CD8-positive, alpha-beta memory T cell (primary cell): ENCODE measurements at regions not wholly inside any gene's neighbourhood (a gene's known extent, or its start where the extent isn't known, plus 50 kb on each side); places are given as distances from the start of the nearest gene placed in this dataset.

Source experiments
- CTCF ChIA-PET: fragments of 350-600 bp; sonication (Branson Sonifier 250); formaldehyde crosslinking; loops from one replicate; lab custom pipeline; 2021; ENCODE audit warnings: antibody characterized with exemption; lab: Charles Lee
- POLR2A ChIA-PET: fragments of 350-600 bp; sonication (Branson Sonifier 250); formaldehyde crosslinking; loops from one replicate; lab custom pipeline; 2021; ENCODE audit warnings: antibody characterized with exemption; lab: Charles Lee
- DNase-seq, 5 donors: peaks; one replicate each; pipeline versions ENCODE4 v3.0.0 to v3.0.0-alpha.2; 2020 to 2022; ENCODE audit warnings: mixed read lengths in 1 of 5
- H3K27ac ChIP-seq: one replicate; pipeline ENCODE4 v1.7.0; 2013; ENCODE audit warnings: low read depth, mild to moderate bottlenecking, low read length, moderate library complexity
- H3K27me3 ChIP-seq: 2 replicates; pipeline ENCODE4 v1.7.0; 2013; ENCODE audit warnings: low read length, mild to moderate bottlenecking; ENCODE audit not compliant: insufficient read depth, poor library complexity, severe bottlenecking
- H3K36me3 ChIP-seq: 2 replicates; pipeline ENCODE4 v1.7.0; 2013; ENCODE audit warnings: mild to moderate bottlenecking, low read length, moderate library complexity; ENCODE audit not compliant: insufficient read depth
- H3K4me1 ChIP-seq: 2 replicates; pipeline ENCODE4 v1.7.0; 2013; ENCODE audit warnings: mild to moderate bottlenecking, low read length, moderate library complexity; ENCODE audit not compliant: insufficient read depth
- H3K4me3 ChIP-seq: 2 replicates; pipeline ENCODE4 v1.7.0; 2013; ENCODE audit warnings: mild to moderate bottlenecking, low read length
- H3K9me3 ChIP-seq: 2 replicates; pipeline ENCODE4 v1.7.0; 2013; ENCODE audit warnings: mild to moderate bottlenecking, low read length
- H3K27ac Mint-ChIP-seq, 8 donors: one replicate each; pipeline ENCODE4 v1.8.0; 2020 to 2021; ENCODE audit warnings: mixed read lengths in 8 of 8, mild to moderate bottlenecking in 6 of 8, inconsistent platforms in 3 of 8, moderate library complexity in 3 of 8
- H3K27me3 Mint-ChIP-seq, 2 donors: one replicate each; pipeline ENCODE4 v1.8.0; 2020 to 2021; ENCODE audit warnings: mixed read lengths in 2 of 2, mild to moderate bottlenecking in 1 of 2, moderate library complexity in 1 of 2
- H3K36me3 Mint-ChIP-seq, 3 donors: one replicate each; pipeline ENCODE4 v1.8.0; 2020 to 2021; ENCODE audit warnings: mixed read lengths in 3 of 3, inconsistent platforms in 1 of 3, mild to moderate bottlenecking in 1 of 3
- H3K4me1 Mint-ChIP-seq, 3 donors: one replicate each; pipeline ENCODE4 v1.8.0; 2020 to 2021; ENCODE audit warnings: mixed read lengths in 3 of 3, inconsistent platforms in 1 of 3, mild to moderate bottlenecking in 1 of 3
- H3K4me3 Mint-ChIP-seq, 7 donors: one replicate each; pipeline ENCODE4 v1.8.0; 2020 to 2021; ENCODE audit warnings: mixed read lengths in 7 of 7, mild to moderate bottlenecking in 6 of 7, moderate library complexity in 4 of 7, inconsistent platforms in 2 of 7
- H3K9me3 Mint-ChIP-seq, 5 donors: one replicate each; pipeline ENCODE4 v1.8.0; 2020 to 2022; ENCODE audit warnings: mixed read lengths in 5 of 5, mild to moderate bottlenecking in 3 of 5, moderate library complexity in 2 of 5, inconsistent platforms in 1 of 5

DNA sequence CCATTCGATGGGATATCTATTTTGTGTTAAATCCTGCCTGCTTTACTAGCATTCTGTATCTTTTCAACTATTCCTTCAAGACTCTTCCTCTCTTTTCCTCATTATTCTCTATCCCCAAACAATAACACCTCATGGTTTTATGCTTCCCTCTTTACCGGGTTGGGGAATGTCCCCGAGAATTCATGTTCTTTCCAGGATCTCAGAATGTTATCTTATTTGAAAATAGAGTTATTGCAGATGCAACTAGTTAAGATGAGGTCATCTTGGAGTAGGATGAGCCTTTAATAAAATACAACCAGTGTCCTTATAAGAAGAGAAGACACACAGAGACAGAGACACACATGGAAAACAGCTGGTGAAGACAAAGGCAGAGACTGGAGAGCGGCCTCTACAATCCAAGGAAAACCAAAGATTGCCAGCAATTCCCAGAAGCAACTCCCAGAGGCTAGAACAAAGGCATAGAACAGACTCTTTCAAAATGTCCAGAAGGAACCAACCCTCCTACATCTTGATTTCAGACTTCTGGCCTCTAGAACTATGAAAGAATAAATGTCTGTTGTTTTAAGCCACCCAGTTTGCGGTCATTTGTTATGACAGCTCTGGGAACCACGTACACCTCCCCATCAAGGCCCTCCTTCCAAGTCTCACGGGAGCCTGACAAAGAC, 126.8 kb upstream of the TNFAIP3 start:
- no peaks in the 10 kb centered on the region for H3K9me3 ChIP-seq
- no peak overlapping the region for H3K27ac ChIP-seq
- Mint-ChIP-seq H3K27me3 (peaks cover 0 to 9% of the 10 kb centered on the region in 2 donors), H3K36me3 (peaks cover 0 to 3% (median 1%) of the 10 kb centered on the region in 3 donors), H3K9me3 (no peaks in the 10 kb centered on the region), H3K27ac (peak overlapping the region in 2 of 8 donors; percentile 44 to 87), H3K4me3 (no peak overlapping the region), H3K4me1 (peaks cover 15 to 52% (median 21%) of the 10 kb centered on the region in 3 donors)
- POLR2A ChIA-PET, result no interaction called here
- CTCF ChIA-PET, result interaction anchor here (0.7 kb wide), 1 partner anchor 14 kb away, joined by 3 read pairs; no protein-coding TSS in a partner anchor
- no peak for DNase-seq
- H3K4me3 ChIP-seq, result no peak overlapping the region
- H3K27me3 ChIP-seq, result no peaks in the 10 kb centered on the region
- no peaks in the 10 kb centered on the region for H3K36me3 ChIP-seq
- peaks cover 8% of the 10 kb centered on the region for H3K4me1 ChIP-seq

GRCh38 chr6:137740967-137741761, 125.9 kb upstream of the TNFAIP3 start:
- Mint-ChIP-seq H3K27me3 (peaks cover 0 to 9% of the 10 kb centered on the region in 2 donors), H3K4me1 (peaks cover 10 to 47% (median 21%) of the 10 kb centered on the region in 3 donors), H3K36me3 (peaks cover 0 to 3% (median 1%) of the 10 kb centered on the region in 3 donors), H3K27ac (peak overlapping the region in 3 of 8 donors; percentile 49 to 87 (median 55)), H3K4me3 (no peak overlapping the region), H3K9me3 (no peaks in the 10 kb centered on the region)
- ChIA-PET POLR2A (interaction anchor here (0.7 kb wide), 1 partner anchor 9 kb away, joined by 3 read pairs; no protein-coding TSS in a partner anchor), CTCF (no interaction called here)
- no peak overlapping the region for H3K4me3 ChIP-seq
- H3K27ac ChIP-seq, result no peak overlapping the region
- no peaks in the 10 kb centered on the region for H3K36me3 ChIP-seq
- no peaks in the 10 kb centered on the region for H3K27me3 ChIP-seq
- DNase-seq, result no peak
- H3K9me3 ChIP-seq, result no peaks in the 10 kb centered on the region
- peaks cover 5% of the 10 kb centered on the region for H3K4me1 ChIP-seq

DNA sequence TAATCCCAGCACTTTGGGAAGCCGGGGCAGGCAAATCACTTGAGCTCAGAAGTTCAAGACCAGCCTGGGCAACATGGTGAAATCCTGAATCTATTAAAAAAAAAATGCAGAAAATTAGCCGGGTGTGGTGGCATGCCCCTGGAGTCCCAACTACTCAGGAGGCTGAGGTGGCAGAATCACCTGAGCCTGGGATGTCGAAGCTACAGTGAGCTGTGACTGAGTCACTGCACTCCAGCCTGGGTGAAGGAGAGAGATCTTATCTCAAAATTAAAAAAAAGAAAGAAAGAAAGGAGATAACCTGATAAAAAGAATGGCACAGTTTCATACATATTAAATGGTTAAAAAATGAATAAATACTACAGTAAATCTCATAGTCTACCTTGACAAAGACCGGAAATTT, 123.6 kb upstream of the TNFAIP3 start:
- CTCF ChIA-PET, result interaction anchor here (0.7 kb wide), 1 partner anchor 49 kb away, joined by 3 read pairs; no protein-coding TSS in a partner anchor
- POLR2A ChIA-PET, result no interaction called here
- H3K27ac Mint-ChIP-seq, result peak overlapping the region in 3 of 8 donors; percentile 31 to 49 (median 40)

GRCh38 chr6:137744877-137745276, 122.2 kb upstream of the TNFAIP3 start:
- peaks cover 0 to 3% (median 1%) of the 10 kb centered on the region in 3 donors for H3K36me3 Mint-ChIP-seq
- peaks cover 3 to 32% (median 13%) of the 10 kb centered on the region in 3 donors for H3K4me1 Mint-ChIP-seq
- Histone ChIP-seq H3K4me3 (no peak overlapping the region), H3K27ac (no peak overlapping the region), H3K9me3 (no peaks in the 10 kb centered on the region), H3K4me1 (no peaks in the 10 kb centered on the region), H3K27me3 (no peaks in the 10 kb centered on the region), H3K36me3 (no peaks in the 10 kb centered on the region)
- H3K9me3 Mint-ChIP-seq, result no peaks in the 10 kb centered on the region
- H3K4me3 Mint-ChIP-seq, result no peak overlapping the region
- POLR2A ChIA-PET, result no interaction called here
- CTCF ChIA-PET, result no interaction called here
- DNase-seq, result no peak
- H3K27me3 Mint-ChIP-seq, result peaks cover 4% of the 10 kb centered on the region in 2 donors
- H3K27ac Mint-ChIP-seq, result peak overlapping the region in 3 of 8 donors; percentile 0 to 14 (median 7)

More for the DNA sequence above, 123.6 kb upstream of the TNFAIP3 start:
- Histone ChIP-seq H3K4me1 (no peaks in the 10 kb centered on the region), H3K27ac (no peak overlapping the region), H3K36me3 (no peaks in the 10 kb centered on the region), H3K27me3 (no peaks in the 10 kb centered on the region), H3K9me3 (no peaks in the 10 kb centered on the region), H3K4me3 (no peak overlapping the region)
- H3K4me3 Mint-ChIP-seq, result no peak overlapping the region
- no peak for DNase-seq
- H3K27me3 Mint-ChIP-seq, result peaks cover 4 to 9% of the 10 kb centered on the region in 2 donors
- H3K4me1 Mint-ChIP-seq, result peaks cover 3 to 32% (median 13%) of the 10 kb centered on the region in 3 donors
- H3K9me3 Mint-ChIP-seq, result no peaks in the 10 kb centered on the region
- peaks cover 0 to 3% (median 1%) of the 10 kb centered on the region in 3 donors for H3K36me3 Mint-ChIP-seq

- H3K4me1 ChIP-seq, result no peaks in the 10 kb centered on the region
- H3K36me3 Mint-ChIP-seq, result peaks cover 0 to 3% (median 1%) of the 10 kb centered on the region in 3 donors
- H3K27ac ChIP-seq, result no peak overlapping the region
- no peaks in the 10 kb centered on the region for H3K9me3 Mint-ChIP-seq
- peaks cover 3 to 30% (median 13%) of the 10 kb centered on the region in 3 donors for H3K4me1 Mint-ChIP-seq
- H3K27me3 ChIP-seq, result no peaks in the 10 kb centered on the region
- H3K27ac Mint-ChIP-seq, result peak overlapping the region in 4 of 8 donors; percentile 17 to 51 (median 22)
- H3K4me3 Mint-ChIP-seq, result no peak overlapping the region
- H3K36me3 ChIP-seq, result no peaks in the 10 kb centered on the region
- ChIA-PET POLR2A (no interaction called here), CTCF (no interaction called here)
- DNase-seq, result no peak
- no peak overlapping the region for H3K4me3 ChIP-seq
- H3K9me3 ChIP-seq, result no peaks in the 10 kb centered on the region
- peaks cover 0 to 4% of the 10 kb centered on the region in 2 donors for H3K27me3 Mint-ChIP-seq
These were observed 121.7 kb upstream of the TNFAIP3 start for GRCh38 chr6:137745321-137745720.

DNA sequence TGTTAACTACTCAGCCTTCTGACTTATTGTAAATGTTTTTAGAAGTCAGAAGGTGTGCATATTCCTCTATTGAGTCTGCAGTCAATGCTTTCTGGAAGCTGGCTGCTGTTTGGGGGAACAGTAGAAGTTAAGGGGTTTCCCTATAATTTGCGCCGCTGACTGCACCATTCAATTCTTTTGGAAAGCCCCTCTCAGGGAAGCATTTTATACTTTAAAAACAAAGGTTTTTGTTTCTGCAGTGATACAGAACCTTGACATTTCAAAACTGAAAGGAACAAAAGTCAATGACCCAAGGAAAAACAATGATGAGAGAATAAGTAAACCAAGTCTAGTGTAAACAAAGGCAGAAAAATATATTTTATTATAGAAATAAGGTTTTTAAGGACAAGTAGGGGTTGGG, 120.8 kb upstream of the TNFAIP3 start:
- no peaks in the 10 kb centered on the region for H3K9me3 ChIP-seq
- H3K4me3 ChIP-seq, result no peak overlapping the region
- Mint-ChIP-seq H3K27ac (peak overlapping the region in 1 of 8 donors; percentile 6), H3K27me3 (peaks cover 0 to 4% of the 10 kb centered on the region in 2 donors), H3K4me1 (peaks cover 3 to 26% (median 13%) of the 10 kb centered on the region in 3 donors), H3K36me3 (peaks cover 0 to 3% (median 1%) of the 10 kb centered on the region in 3 donors), H3K9me3 (no peaks in the 10 kb centered on the region), H3K4me3 (no peak overlapping the region)
- no peak overlapping the region for H3K27ac ChIP-seq
- no peaks in the 10 kb centered on the region for H3K4me1 ChIP-seq
- H3K36me3 ChIP-seq, result no peaks in the 10 kb centered on the region
- no peak for DNase-seq
- no peaks in the 10 kb centered on the region for H3K27me3 ChIP-seq
- CTCF ChIA-PET, result no interaction called here
- POLR2A ChIA-PET, result no interaction called here

DNA sequence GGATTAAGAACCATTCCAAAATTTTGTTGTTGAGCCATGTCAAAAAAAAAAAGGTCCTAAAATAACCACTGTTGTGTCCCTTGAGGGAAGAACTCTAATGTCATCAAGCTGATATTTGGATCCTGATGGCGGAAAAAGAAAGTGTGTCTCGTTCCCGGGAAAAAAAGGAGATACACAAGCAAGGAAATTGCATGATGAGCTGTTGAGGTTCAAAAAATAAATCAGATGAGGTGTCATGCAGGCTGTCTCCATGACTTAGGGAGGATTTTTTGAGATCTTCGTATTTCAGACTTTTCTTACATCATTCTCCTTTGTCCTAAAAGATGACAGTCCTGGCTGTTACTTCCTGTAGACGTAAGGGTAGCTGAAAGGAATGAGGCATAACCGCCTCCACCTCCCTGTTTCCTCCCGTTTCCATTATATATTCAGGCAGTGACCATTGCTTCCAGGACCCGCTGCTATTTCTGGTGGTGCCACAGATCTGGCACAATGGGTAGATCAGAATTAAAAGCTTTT, 117.3 kb upstream of the TNFAIP3 start:
- peak overlapping the region in 2 of 8 donors; percentile 1 to 14 for H3K27ac Mint-ChIP-seq

More for the DNA sequence above, 117.3 kb upstream of the TNFAIP3 start:
- Histone ChIP-seq H3K36me3 (no peaks in the 10 kb centered on the region), H3K4me3 (no peak overlapping the region), H3K27ac (no peak overlapping the region), H3K4me1 (no peaks in the 10 kb centered on the region), H3K27me3 (no peaks in the 10 kb centered on the region), H3K9me3 (no peaks in the 10 kb centered on the region)
- POLR2A ChIA-PET, result interaction anchor here (0.9 kb wide), 1 partner anchor 9 kb away, joined by 3 read pairs; no protein-coding TSS in a partner anchor
- Mint-ChIP-seq H3K4me3 (no peak overlapping the region), H3K9me3 (no peaks in the 10 kb centered on the region), H3K4me1 (peaks cover 3 to 12% (median 10%) of the 10 kb centered on the region in 3 donors), H3K27me3 (peaks cover 7 to 8% of the 10 kb centered on the region in 2 donors), H3K36me3 (no peaks in the 10 kb centered on the region)
- no peak for DNase-seq
- CTCF ChIA-PET, result no interaction called here
